ENCODE measurements at regions not wholly inside any gene's neighbourhood (a gene's known extent, or its start where the extent isn't known, plus 50 kb on each side); places are given as distances from the start of the nearest gene placed in this dataset.

- TF ChIP-seq MXI1 (IDR thresholded peaks at IDR 0.05; ENCODE audit: low read depth, low read length) (no peak), CHD2 (IDR thresholded peaks at IDR 0.05; ENCODE audit: low read length, partially characterized antibody) (no peak), POLR2AphosphoS5 (IDR thresholded peaks at IDR 0.05; ENCODE audit: low read depth, low read length) (no peak), RAD21 (IDR thresholded peaks at IDR 0.05; ENCODE audit: low read length) (no peak), EP300 (IDR thresholded peaks at IDR 0.05; ENCODE audit: borderline replicate concordance in 1 of 2, low read depth in 1 of 2, low read length in 1 of 2) (no peak)
- TF ChIP-seq, protein P1, sequence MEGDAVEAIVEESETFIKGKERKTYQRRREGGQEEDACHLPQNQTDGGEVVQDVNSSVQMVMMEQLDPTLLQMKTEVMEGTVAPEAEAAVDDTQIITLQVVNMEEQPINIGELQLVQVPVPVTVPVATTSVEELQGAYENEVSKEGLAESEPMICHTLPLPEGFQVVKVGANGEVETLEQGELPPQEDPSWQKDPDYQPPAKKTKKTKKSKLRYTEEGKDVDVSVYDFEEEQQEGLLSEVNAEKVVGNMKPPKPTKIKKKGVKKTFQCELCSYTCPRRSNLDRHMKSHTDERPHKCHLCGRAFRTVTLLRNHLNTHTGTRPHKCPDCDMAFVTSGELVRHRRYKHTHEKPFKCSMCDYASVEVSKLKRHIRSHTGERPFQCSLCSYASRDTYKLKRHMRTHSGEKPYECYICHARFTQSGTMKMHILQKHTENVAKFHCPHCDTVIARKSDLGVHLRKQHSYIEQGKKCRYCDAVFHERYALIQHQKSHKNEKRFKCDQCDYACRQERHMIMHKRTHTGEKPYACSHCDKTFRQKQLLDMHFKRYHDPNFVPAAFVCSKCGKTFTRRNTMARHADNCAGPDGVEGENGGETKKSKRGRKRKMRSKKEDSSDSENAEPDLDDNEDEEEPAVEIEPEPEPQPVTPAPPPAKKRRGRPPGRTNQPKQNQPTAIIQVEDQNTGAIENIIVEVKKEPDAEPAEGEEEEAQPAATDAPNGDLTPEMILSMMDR (IDR thresholded peaks at IDR 0.05): no peak
These were observed 534.2 kb downstream of the ZNF804A start for GRCh38 chr2:185132501-185133041.
